ENCODE measurements at regions not wholly inside any gene's neighbourhood (a gene's known extent, or its start where the extent isn't known, plus 50 kb on each side); places are given as distances from the start of the nearest gene placed in this dataset.

DNA sequence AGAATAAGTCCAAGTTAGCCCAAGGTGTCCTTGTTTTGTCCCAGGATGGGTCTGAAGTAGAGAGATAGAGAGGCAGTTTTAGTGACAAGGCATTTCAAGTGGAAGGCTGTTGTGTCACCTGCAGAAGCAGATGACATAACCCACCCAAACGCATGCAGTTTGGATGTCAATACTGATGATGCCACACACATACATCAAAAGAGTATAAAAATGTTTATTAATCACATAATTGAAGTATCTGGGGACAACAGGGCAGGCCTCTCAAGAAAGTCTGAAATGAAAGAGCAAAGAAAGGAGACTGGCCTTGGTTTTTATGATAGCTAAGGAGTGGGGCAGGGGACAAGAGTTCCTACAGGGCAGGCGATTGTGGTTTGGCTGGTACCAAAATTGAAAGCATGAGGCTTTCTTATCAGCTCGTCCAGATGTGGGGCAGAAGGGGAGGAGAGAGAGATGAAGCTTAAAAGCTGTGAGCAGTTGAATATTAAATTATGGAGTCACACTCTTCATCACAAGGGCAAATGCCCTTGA lies 78.4 kb upstream of the TSPAN8 start:
- no peak for DNase-seq (ENCODE audit: low spot score)

DNA sequence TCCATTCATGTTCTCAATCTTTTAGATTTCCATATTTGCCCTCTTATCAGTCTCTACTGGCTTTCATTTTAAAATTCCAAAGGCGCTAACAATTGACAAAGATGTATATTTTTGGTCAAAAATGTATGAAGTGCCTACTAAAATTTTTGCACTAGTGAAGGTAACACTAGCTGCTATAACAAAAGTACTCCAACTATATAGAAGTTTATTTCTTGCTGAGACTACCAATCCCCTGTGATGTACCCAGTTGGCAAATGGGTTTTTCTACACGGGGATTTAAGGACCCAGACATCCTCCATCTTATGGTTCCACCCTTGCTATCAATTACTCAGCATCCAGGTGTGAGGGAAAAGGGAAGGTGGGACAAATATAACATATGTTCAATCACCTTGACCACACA lies 75.3 kb upstream of the TSPAN8 start:
- DNase-seq (ENCODE audit: low spot score), result no peak

DNA sequence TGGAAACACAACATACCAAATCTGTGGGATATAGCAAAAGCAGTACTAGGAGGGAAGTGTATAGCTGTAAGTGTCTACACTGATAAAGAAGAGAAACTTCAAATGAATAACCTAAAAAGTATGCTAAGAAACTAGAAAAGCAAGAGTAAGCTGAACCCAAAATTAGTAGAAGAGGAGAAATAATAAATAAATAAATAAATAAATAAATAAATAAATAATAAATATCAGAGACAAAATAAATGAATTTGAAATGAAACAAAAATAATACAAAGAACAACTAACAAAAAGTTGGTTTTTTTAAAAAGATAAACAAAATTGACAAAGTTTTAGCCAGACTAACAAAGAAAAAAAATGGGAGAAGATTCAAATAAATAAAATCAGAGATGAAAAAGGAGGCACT lies 72.7 kb upstream of the TSPAN8 start:
- no peak for DNase-seq (ENCODE audit: low spot score)

DNA sequence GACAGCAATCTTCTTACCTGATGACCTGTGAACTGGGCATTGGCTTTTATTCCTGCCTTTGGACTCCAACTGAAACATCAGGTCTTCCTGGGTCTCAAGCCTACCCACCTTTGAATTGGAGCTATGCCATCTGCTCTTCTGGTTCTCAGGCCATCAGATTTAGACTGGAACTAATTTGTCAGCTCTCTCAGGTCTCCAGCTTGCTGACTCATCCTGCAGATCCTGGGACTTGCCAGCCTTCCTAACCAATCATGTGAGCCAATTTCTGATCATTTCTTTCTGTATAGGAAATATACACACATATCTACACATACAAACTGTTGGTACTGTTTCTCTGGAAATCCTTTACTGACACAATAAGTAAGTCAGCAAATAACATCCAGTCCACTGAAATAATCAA lies 65.3 kb upstream of the TSPAN8 start:
- no peak for DNase-seq (ENCODE audit: low spot score)

DNA sequence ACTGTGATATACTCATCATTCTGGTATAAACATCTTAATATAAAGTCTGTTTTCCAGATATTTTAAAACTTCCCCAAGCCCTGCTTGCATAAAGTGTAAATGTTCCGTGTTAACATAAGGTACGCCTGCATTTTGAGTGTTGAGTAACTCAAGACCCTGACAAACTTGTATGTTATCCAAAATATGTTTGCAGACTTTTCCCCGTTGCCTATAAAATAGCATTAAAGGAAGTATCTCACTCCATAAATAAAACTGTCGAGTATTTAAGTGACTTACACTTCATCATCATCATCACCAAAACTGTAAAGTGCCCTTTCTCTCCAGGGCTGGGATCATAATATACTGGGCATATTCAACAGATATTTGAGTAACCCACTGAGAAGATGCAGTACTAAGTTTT lies 64.6 kb upstream of the TSPAN8 start:
- no peak for DNase-seq (ENCODE audit: low spot score)

DNA sequence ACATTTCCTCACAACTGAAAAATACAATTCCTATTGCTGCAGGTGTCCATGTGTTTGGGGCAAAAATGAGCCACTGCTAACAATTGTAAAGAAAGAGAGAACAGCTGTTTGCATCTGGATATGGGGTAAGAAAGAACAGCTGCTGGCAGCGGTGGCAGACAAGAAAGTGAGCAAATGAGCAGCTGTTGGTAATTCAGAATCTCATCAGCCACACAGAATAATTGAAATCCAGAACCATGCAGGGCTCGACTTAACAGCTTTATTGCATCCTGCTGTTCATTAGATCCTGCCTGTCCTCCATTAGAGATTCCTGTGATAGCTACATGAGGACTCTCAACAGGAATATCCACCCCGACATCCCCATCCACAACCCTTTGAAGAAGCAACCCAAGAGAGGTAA lies 62.5 kb upstream of the TSPAN8 start:
- DNase-seq (ENCODE audit: low spot score), result no peak

DNA sequence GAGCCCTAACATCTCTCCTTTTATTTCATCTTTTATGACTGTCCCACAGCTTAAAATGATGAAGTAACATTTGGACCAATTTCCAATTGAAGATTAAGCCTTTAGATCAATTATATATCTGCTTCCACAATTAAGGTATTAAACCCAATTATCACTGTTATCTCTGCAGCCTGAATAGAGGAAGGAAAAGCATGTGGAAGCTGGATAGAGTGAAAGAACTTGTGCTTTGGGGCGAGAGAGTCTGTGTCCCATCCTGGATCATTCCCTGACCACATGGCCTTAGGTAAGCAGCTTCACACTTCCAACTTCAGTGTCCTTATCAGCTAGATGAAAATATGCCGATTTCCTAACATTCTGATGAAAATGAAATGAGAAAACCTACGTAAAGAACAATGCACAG lies 61.4 kb upstream of the TSPAN8 start:
- no peak for DNase-seq (ENCODE audit: low spot score)

DNA sequence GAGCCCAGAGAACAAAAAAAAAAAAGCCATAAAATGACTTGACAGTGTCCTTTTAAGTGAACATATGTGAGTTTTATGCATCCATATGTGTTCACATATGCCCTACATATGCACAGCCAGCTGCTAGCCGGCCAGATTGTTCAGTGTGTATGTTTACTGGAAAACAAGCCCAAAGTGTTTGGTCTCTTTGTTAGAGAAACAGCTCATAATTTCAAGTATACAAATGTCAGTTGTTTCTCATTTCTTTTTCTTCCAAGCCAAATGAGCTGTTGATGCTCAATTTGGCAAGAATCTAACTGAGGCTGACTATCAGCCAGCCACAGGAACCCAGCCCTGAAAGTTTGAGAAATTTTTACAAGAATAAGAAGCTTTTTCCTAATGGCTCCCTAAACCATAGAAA lies 60.8 kb upstream of the TSPAN8 start:
- no peak for DNase-seq (ENCODE audit: low spot score)

DNA sequence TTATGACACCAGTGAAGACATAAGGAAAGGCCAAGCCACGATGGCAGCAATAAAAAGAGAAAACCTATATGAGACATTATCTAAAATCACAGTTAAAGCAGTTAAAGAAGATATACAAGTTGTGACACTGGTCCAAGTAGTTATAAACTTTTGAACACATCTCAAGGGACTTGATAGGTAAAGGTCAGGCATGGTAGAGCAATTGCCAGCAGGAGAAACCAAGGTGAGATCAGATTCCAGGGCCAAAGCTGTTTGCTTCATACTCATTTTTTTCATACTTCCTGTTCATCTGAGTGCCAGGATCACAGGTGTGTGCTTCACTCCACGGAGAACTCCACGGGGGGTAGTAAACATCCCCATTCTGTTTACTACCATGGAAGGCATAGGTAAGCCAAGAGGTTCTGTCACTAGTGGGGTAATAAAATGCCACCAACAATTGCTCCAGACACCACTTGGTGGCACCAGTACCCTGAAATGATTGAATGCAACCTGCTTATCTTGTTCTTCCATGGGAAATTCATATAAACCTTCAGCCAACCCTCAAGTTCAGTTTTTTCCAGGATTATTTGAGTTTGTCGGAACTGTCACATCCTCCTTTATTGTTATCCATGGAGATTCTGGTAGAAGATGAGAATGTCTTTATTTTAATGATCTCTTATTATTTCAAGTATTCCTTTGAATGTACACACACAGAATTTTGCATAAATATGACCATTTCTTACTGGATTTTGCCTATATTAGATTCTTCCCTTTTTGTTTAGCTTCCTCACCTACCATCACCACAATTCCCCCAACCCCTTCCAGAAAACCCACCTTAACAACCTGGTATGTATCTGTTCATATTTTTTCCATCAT lies 59.2 kb upstream of the TSPAN8 start:
- DNase-seq (ENCODE audit: low spot score), result peak; percentile 1

DNA sequence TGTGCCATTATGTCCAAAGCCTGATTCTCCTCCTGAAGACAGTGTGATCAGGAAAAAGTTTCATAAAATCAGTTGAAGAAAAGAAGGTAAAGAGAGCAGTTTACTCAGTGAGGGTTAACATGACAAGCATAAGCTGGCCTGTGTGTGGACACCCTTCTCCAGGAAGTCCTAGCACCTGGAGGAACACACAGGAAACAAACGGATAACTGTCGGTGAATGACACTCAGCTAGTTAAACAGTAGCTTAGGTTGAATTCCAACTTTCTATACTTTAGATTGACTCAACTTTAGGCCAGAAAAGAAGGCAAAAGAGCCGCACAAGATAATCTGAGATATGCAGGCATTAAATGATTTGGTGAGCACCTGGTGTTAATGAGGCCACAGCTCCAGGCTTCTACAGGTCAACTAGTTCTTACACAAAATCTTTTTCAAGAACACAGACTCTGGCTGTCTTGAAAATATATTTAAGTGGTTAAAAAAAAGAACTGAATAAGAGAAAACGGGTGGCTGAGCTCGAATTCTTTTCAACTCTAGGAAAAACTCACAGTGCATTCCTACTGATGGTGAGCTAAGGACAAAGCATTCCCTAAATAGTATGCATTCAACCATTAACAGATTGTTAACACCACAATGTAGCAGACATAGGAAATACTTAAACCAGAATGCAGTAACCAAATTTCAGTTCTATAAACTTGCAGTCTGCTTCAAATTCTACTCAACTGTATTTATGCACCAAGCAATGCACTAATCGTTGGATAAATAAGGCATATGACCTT lies 56.9 kb upstream of the TSPAN8 start:
- DNase-seq (ENCODE audit: low spot score), result no peak

DNA sequence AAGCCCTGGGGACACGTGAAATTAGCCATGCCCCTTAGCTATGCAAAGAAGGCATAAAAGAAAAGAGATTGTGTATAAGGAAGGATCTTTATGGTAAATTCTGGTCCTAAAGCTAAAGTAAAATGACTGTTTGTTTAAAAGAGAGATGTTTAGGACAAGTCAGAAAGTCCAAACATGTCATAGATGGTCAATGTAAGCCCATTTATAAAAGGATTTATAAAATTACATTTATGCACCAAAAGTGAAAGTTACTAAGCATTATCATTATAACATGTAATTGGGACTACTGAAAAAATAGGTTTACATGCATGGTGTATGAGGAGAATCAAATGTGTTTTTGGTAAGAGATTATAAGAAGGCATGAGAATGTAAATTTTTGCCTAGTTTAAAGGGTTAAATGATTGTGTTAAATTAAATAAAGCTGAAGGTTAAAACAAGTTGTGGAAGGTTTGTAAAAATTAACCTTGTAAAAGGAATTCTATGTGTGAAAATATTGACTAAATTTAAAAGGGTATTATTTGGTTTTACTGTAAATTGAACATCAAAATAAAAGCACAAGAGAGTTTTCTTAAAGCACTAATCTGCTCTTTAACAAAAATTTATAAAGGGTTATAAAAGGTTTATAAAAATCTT lies 50.4 kb upstream of the TSPAN8 start:
- DNase-seq (ENCODE audit: low spot score), result no peak

Measured in hepatic stellate cell (primary cell).